PFSK-1 (cell line): ENCODE measurements at regions not wholly inside any gene's neighbourhood (a gene's known extent, or its start where the extent isn't known, plus 50 kb on each side); places are given as distances from the start of the nearest gene placed in this dataset.

Source experiments
- POLR2AphosphoS5 ChIP-seq: IDR thresholded peaks from 2 replicates; pipeline ENCODE4 v1.6.1; 2012; ENCODE audit warnings: low read depth, mild to moderate bottlenecking, control low read depth, low read length, moderate library complexity
- SIN3A ChIP-seq: IDR thresholded peaks from 2 replicates; pipeline ENCODE4 v1.6.1; 2012; ENCODE audit warnings: mild to moderate bottlenecking, low read length, moderate library complexity, borderline replicate concordance; ENCODE audit not compliant: insufficient read depth
- TAF1 ChIP-seq: IDR thresholded peaks from 2 replicates; pipeline ENCODE4 v1.6.1; 2012; ENCODE audit warnings: low read length, control low read depth, borderline replicate concordance; ENCODE audit not compliant: insufficient read depth

DNA sequence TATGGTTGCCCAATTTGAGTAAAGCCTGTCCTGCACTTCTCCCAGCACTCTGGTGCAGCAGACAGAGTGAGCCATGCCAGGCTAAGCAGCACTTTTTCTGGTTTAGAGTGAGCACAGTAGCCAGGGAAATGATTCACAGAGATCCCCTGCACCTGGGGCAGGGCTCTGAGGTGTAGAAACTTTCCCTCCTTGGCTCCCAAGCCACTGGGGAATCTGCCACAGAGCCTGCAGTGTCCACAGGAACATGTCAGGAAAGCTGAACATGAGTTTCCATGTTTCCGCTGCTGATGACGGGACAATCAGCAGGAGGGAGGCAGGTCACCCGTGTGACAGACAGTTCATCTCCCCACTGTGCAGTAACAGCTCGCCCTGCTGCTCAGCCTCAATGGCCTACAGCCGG, 429.9 kb upstream of the B3GAT1 start:
- TF ChIP-seq POLR2AphosphoS5 (no peak), SIN3A (no peak), TAF1 (no peak)
